ENCODE measurements at regions not wholly inside any gene's neighbourhood (a gene's known extent, or its start where the extent isn't known, plus 50 kb on each side); places are given as distances from the start of the nearest gene placed in this dataset.

DNA sequence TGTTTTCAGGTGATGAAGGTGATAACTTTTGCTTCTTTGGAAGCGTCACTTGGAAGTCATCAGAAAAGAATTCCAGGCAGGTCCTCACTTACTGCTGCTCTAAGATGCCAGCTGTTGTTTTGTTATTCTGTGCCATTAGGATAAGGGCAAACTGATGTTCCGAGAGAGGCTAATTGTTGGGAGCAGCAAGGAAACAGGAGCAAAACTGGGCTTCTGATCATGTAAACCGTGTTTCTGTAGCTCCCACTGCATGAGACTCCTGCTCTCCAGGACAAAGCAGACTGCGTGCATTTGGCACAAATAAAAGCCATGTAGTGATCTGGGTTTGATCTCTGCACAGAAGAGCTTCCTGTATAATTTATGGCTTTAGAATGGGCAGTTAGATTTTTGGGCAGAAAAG lies 248.2 kb downstream of the MAN2A1 start:
- no peaks in the 10 kb centered on the region for H3K36me3 Mint-ChIP-seq
- Histone ChIP-seq H3K27ac (ENCODE audit: insufficient read depth, low read length, poor library complexity, severe bottlenecking) (no peak overlapping the region), H3K36me3 (ENCODE audit: control insufficient read depth, insufficient read depth, low read length) (no peaks in the 10 kb centered on the region), H3K4me1 (ENCODE audit: control insufficient read depth, insufficient read depth, low read length, poor library complexity, severe bottlenecking) (no peaks in the 10 kb centered on the region), H3K27me3 (ENCODE audit: control insufficient read depth, insufficient read depth, low read length) (no peaks in the 10 kb centered on the region), H3K9me3 (ENCODE audit: control insufficient read depth in 2 of 2, low read length in 2 of 2) (no peaks in the 10 kb centered on the region), H3K4me3 (ENCODE audit: low read depth, low read length) (no peak overlapping the region)
- DNase-seq (no peak), ATAC-seq (ENCODE audit: low read depth in 2 of 2) (no peak)
- peaks cover 0 to 4% (median under 1%) of the 10 kb centered on the region in 4 donors for H3K4me1 Mint-ChIP-seq
- peaks cover 8% of the 10 kb centered on the region for H3K27me3 Mint-ChIP-seq
- H3K9me3 Mint-ChIP-seq, result peaks cover 0 to 8% (median 3%) of the 10 kb centered on the region in 7 donors
- no peak overlapping the region for H3K4me3 Mint-ChIP-seq
- no peak overlapping the region for H3K27ac Mint-ChIP-seq

DNA sequence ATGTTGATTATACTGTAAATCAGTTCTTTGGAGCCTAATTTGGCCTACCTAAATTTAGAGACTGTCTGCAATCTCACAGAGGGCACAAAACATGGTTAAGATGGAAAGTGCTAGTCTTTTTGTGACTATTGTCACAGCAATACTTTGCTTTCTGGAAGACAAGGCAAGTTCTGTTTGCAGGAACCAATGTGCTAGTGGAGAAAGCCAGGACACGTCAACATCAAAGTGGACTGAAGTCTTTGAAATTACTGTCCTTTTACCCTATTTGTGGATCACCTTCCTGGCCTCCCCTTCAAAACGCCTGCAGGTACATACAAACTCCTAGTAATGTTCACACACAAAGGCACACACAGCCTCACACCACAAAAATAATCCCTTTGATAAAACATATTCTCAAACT lies 248.7 kb downstream of the MAN2A1 start:
- H3K36me3 ChIP-seq (ENCODE audit: control insufficient read depth, insufficient read depth, low read length), result no peaks in the 10 kb centered on the region
- no peaks in the 10 kb centered on the region for H3K36me3 Mint-ChIP-seq

DNA sequence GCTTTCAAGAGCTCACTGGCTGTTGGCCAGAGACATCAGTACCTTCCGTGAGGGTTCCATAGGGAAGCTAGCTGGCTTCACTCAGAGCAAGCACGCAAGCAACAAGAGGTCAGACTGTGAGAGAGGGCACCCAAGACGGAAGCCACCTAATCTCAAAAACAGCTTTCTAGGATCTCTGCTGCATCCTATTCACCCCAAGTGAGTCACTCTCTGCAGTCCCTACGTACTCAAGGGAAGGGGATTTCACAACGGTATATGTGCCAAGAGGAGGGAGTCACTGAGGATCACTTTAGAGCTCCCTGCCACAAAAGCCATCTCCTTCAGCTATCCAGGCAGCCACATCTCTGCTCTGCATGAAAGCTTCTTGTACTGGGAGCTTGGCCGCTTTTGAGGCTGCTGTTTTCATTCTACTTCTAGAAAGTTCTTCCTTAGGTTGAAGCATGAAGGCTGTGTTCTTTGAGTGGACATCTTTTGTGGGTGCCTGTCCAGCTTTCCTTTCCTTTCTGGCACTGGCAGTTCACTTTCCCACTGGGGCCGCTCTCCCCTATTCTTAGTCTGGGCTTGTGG lies 249.5 kb downstream of the MAN2A1 start:
- Mint-ChIP-seq H3K9me3 (peaks cover 0 to 8% (median 3%) of the 10 kb centered on the region in 7 donors), H3K27me3 (peaks cover 14% of the 10 kb centered on the region), H3K36me3 (no peaks in the 10 kb centered on the region), H3K4me3 (peak overlapping the region in 1 of 4 donors; percentile 11), H3K4me1 (peaks cover 0 to 4% (median under 1%) of the 10 kb centered on the region in 4 donors), H3K27ac (no peak overlapping the region)
- Histone ChIP-seq H3K27ac (ENCODE audit: insufficient read depth, low read length, poor library complexity, severe bottlenecking) (no peak overlapping the region), H3K9me3 (ENCODE audit: control insufficient read depth in 2 of 2, low read length in 2 of 2) (no peaks in the 10 kb centered on the region), H3K4me1 (ENCODE audit: control insufficient read depth, insufficient read depth, low read length, poor library complexity, severe bottlenecking) (no peaks in the 10 kb centered on the region), H3K27me3 (ENCODE audit: control insufficient read depth, insufficient read depth, low read length) (no peaks in the 10 kb centered on the region), H3K4me3 (ENCODE audit: low read depth, low read length) (no peak overlapping the region), H3K36me3 (ENCODE audit: control insufficient read depth, insufficient read depth, low read length) (no peaks in the 10 kb centered on the region)
- DNase-seq (no peak), ATAC-seq (ENCODE audit: low read depth in 2 of 2) (no peak)

More for the DNA sequence above, 248.7 kb downstream of the MAN2A1 start:
- Mint-ChIP-seq H3K27ac (no peak overlapping the region), H3K4me1 (peaks cover 0 to 4% (median under 1%) of the 10 kb centered on the region in 4 donors), H3K4me3 (no peak overlapping the region), H3K27me3 (peaks cover 13% of the 10 kb centered on the region), H3K9me3 (peaks cover 0 to 8% (median 3%) of the 10 kb centered on the region in 7 donors)
- ATAC-seq (ENCODE audit: low read depth in 2 of 2) (no peak), DNase-seq (no peak)
- no peaks in the 10 kb centered on the region for H3K27me3 ChIP-seq (ENCODE audit: control insufficient read depth, insufficient read depth, low read length)
- no peak overlapping the region for H3K4me3 ChIP-seq (ENCODE audit: low read depth, low read length)
- H3K27ac ChIP-seq (ENCODE audit: insufficient read depth, low read length, poor library complexity, severe bottlenecking), result no peak overlapping the region
- H3K4me1 ChIP-seq (ENCODE audit: control insufficient read depth, insufficient read depth, low read length, poor library complexity, severe bottlenecking), result no peaks in the 10 kb centered on the region
- no peaks in the 10 kb centered on the region for H3K9me3 ChIP-seq (ENCODE audit: control insufficient read depth in 2 of 2, low read length in 2 of 2)

DNA sequence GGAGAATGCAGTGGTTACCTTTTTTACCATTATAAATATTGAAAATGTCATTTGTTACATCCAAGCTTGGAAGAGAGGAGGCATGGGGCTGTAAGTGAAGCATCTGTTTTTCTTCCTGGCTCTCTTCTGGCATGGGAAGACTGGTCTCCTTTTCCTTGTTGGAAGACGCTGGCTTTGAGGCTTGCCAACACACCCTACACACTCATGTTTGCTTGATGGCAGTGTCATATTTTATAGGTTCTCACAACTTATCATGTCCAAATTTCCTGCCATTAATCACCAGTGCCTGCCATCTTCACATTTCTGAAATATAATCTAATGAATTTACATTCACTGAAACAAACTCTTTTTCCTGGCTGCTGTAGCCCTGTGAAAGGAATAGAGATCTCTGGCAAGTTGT lies 252.9 kb downstream of the MAN2A1 start:
- ATAC-seq (ENCODE audit: low read depth in 2 of 2), result no peak

DNA sequence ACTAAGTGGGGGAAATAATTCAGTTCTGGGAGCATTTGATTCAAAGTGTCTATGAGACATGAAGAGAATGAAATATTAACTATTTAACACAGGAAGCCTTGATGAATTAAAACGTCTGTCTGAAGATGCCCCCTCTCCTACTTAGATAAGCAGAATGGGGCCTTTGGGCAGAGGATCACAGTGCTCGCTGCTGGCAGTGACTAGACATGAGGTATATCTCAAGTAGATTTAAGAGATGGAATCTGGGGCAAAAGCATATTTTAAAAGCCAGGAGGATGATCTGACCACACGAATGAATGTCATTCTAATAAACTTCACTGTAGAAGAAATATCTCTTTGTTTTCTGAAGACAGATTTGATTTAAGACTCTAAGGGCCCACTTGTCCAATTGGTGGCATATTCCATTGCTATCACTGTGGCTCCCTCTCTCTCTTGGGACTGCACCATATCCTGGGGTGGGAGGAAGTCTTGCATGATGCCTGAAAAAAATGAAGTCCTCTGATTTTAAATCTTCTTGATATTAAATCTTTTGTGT lies 254.0 kb downstream of the MAN2A1 start:
- no peaks in the 10 kb centered on the region for H3K4me1 ChIP-seq (ENCODE audit: control insufficient read depth, insufficient read depth, low read length, poor library complexity, severe bottlenecking)
- no peak for DNase-seq

More for the DNA sequence above, 252.9 kb downstream of the MAN2A1 start:
- H3K9me3 Mint-ChIP-seq, result peaks cover 1 to 8% (median 3%) of the 10 kb centered on the region in 7 donors
- no peak for DNase-seq
- Histone ChIP-seq H3K4me3 (ENCODE audit: low read depth, low read length) (no peak overlapping the region), H3K27me3 (ENCODE audit: control insufficient read depth, insufficient read depth, low read length) (no peaks in the 10 kb centered on the region), H3K9me3 (ENCODE audit: control insufficient read depth in 2 of 2, low read length in 2 of 2) (no peaks in the 10 kb centered on the region), H3K27ac (ENCODE audit: insufficient read depth, low read length, poor library complexity, severe bottlenecking) (no peak overlapping the region), H3K4me1 (ENCODE audit: control insufficient read depth, insufficient read depth, low read length, poor library complexity, severe bottlenecking) (no peaks in the 10 kb centered on the region), H3K36me3 (ENCODE audit: control insufficient read depth, insufficient read depth, low read length) (no peaks in the 10 kb centered on the region)
- H3K27ac Mint-ChIP-seq, result no peak overlapping the region
- H3K36me3 Mint-ChIP-seq, result no peaks in the 10 kb centered on the region
- H3K27me3 Mint-ChIP-seq, result peaks cover 34% of the 10 kb centered on the region
- no peak overlapping the region for H3K4me3 Mint-ChIP-seq
- H3K4me1 Mint-ChIP-seq, result peaks cover 0 to 9% (median 2%) of the 10 kb centered on the region in 4 donors

DNA sequence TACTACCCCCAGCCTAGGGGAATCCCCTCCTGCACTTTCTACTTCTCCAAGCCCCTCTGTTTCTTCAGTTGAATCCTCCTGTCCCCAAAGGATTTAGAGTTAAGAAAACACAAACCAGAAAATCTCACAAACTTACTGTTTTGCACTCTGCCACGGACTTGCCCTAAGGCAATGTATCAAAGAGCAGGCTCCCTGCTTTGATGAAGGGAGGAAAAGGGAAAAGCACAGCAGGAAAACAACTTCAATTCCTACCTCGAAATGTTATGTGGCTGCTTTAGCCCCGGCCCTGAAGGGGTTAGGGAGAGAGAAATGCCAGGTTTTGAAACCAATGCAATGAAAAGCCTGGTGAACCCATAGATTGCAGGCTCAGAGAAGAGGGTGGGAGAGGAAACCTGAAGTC lies 254.7 kb downstream of the MAN2A1 start:
- H3K27me3 Mint-ChIP-seq, result peaks cover 38% of the 10 kb centered on the region
- H3K4me1 Mint-ChIP-seq, result peaks cover 0 to 9% (median 2%) of the 10 kb centered on the region in 4 donors
- no peak overlapping the region for H3K4me3 ChIP-seq (ENCODE audit: low read depth, low read length)
- H3K36me3 Mint-ChIP-seq, result no peaks in the 10 kb centered on the region
- no peaks in the 10 kb centered on the region for H3K4me1 ChIP-seq (ENCODE audit: control insufficient read depth, insufficient read depth, low read length, poor library complexity, severe bottlenecking)
- H3K27me3 ChIP-seq (ENCODE audit: control insufficient read depth, insufficient read depth, low read length), result no peaks in the 10 kb centered on the region
- H3K9me3 Mint-ChIP-seq, result peaks cover 1 to 8% (median 3%) of the 10 kb centered on the region in 7 donors
- H3K36me3 ChIP-seq (ENCODE audit: control insufficient read depth, insufficient read depth, low read length), result no peaks in the 10 kb centered on the region
- H3K9me3 ChIP-seq (ENCODE audit: control insufficient read depth in 2 of 2, low read length in 2 of 2), result no peaks in the 10 kb centered on the region
- ATAC-seq (ENCODE audit: low read depth in 2 of 2), result no peak
- no peak for DNase-seq
- H3K27ac ChIP-seq (ENCODE audit: insufficient read depth, low read length, poor library complexity, severe bottlenecking), result no peak overlapping the region
- no peak overlapping the region for H3K4me3 Mint-ChIP-seq
- peak overlapping the region in 1 of 3 donors; percentile 9 for H3K27ac Mint-ChIP-seq

More for the DNA sequence above, 254.0 kb downstream of the MAN2A1 start:
- no peaks in the 10 kb centered on the region for H3K36me3 Mint-ChIP-seq
- no peaks in the 10 kb centered on the region for H3K36me3 ChIP-seq (ENCODE audit: control insufficient read depth, insufficient read depth, low read length)
- H3K27ac ChIP-seq (ENCODE audit: insufficient read depth, low read length, poor library complexity, severe bottlenecking), result no peak overlapping the region
- peaks cover 34% of the 10 kb centered on the region for H3K27me3 Mint-ChIP-seq
- no peaks in the 10 kb centered on the region for H3K27me3 ChIP-seq (ENCODE audit: control insufficient read depth, insufficient read depth, low read length)
- H3K9me3 Mint-ChIP-seq, result peaks cover 1 to 8% (median 3%) of the 10 kb centered on the region in 7 donors
- H3K4me1 Mint-ChIP-seq, result peaks cover 0 to 9% (median 2%) of the 10 kb centered on the region in 4 donors
- H3K4me3 ChIP-seq (ENCODE audit: low read depth, low read length), result no peak overlapping the region
- H3K27ac Mint-ChIP-seq, result peak overlapping the region in 1 of 3 donors; percentile 9
- no peaks in the 10 kb centered on the region for H3K9me3 ChIP-seq (ENCODE audit: control insufficient read depth in 2 of 2, low read length in 2 of 2)
- ATAC-seq (ENCODE audit: low read depth in 2 of 2), result no peak
- H3K4me3 Mint-ChIP-seq, result no peak overlapping the region

DNA sequence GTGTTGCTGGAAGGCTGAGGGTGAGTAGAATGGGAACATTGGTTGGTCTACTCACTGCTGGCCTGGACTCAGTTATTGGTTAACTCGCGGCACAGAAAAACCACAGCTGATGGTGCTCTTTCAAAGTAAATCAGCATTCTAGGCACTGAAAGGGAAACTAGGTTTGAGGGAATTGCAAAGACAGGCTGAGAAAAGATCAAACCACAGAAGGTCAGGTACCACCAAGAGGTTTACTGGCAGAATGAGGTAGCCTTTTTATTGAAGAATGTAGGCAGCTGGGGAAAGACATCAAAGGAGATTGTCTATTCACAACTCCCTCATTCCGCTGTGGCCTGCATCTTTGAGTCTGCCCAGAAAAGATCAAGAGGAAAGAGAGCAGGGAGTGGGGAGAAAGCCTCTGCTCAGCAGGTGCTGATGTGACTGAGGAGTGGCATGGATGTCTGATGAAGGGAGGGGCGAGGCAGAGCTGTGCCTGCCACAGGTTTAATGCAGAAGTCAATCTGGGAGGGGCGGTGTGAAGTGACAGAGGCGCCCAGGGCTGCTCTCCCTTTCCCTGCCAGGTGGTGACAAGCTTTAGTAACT lies 255.5 kb downstream of the MAN2A1 start:
- Histone ChIP-seq H3K27ac (ENCODE audit: insufficient read depth, low read length, poor library complexity, severe bottlenecking) (no peak overlapping the region), H3K4me1 (ENCODE audit: control insufficient read depth, insufficient read depth, low read length, poor library complexity, severe bottlenecking) (no peaks in the 10 kb centered on the region), H3K4me3 (ENCODE audit: low read depth, low read length) (no peak overlapping the region), H3K9me3 (ENCODE audit: control insufficient read depth in 2 of 2, low read length in 2 of 2) (no peaks in the 10 kb centered on the region), H3K27me3 (ENCODE audit: control insufficient read depth, insufficient read depth, low read length) (no peaks in the 10 kb centered on the region), H3K36me3 (ENCODE audit: control insufficient read depth, insufficient read depth, low read length) (no peaks in the 10 kb centered on the region)
- DNase-seq, result no peak
- Mint-ChIP-seq H3K4me1 (peaks cover 0 to 9% (median 2%) of the 10 kb centered on the region in 4 donors), H3K9me3 (peaks cover 0 to 6% (median 1%) of the 10 kb centered on the region in 7 donors), H3K36me3 (no peaks in the 10 kb centered on the region), H3K4me3 (no peak overlapping the region), H3K27ac (no peak overlapping the region), H3K27me3 (peaks cover 38% of the 10 kb centered on the region)
- ATAC-seq (ENCODE audit: low read depth in 2 of 2), result no peak

All from CD4-positive, CD25-positive, alpha-beta regulatory T cell (primary cell).